Neuronal stem cell (in vitro differentiated cells): ENCODE measurements at regions not wholly inside any gene's neighbourhood (a gene's known extent, or its start where the extent isn't known, plus 50 kb on each side); places are given as distances from the start of the nearest gene placed in this dataset.

Source experiments
- DNase-seq: peaks from one replicate; pipeline ENCODE4 v3.0.0-alpha.2; 2013; ENCODE audit warnings: low spot score
- H2AFZ ChIP-seq: one replicate; pipeline ENCODE4 v1.6.1; 2013; ENCODE audit warnings: mild to moderate bottlenecking, low read length, inconsistent platforms
- H2AK5ac ChIP-seq: 2 replicates; pipeline ENCODE4 v1.6.1; 2013; ENCODE audit warnings: low read depth, mild to moderate bottlenecking, inconsistent platforms, low read length, moderate library complexity, mixed read lengths
- H2BK120ac ChIP-seq: 2 replicates; pipeline ENCODE4 v1.6.1; 2013; ENCODE audit warnings: low read depth, mild to moderate bottlenecking, inconsistent platforms, low read length, moderate library complexity, mixed read lengths
- H2BK12ac ChIP-seq: one replicate; pipeline ENCODE4 v1.6.1; 2013; ENCODE audit warnings: low read length, inconsistent platforms
- H2BK15ac ChIP-seq: 2 replicates; pipeline ENCODE4 v1.6.1; 2013; ENCODE audit warnings: mild to moderate bottlenecking, low read length, inconsistent platforms, mixed read lengths
- H2BK5ac ChIP-seq: one replicate; pipeline ENCODE4 v1.6.1; 2013; ENCODE audit warnings: inconsistent platforms, mild to moderate bottlenecking, low read length, moderate library complexity
- H3K14ac ChIP-seq: one replicate; pipeline ENCODE4 v1.6.1; 2013; ENCODE audit warnings: low read length, inconsistent platforms
- H3K18ac ChIP-seq: 2 replicates; pipeline ENCODE4 v1.6.1; 2013; ENCODE audit warnings: low read length, inconsistent platforms
- H3K23ac ChIP-seq: 2 replicates; pipeline ENCODE4 v1.6.1; 2013; ENCODE audit warnings: low read depth, mild to moderate bottlenecking, mixed read lengths, low read length, inconsistent platforms; ENCODE audit not compliant: poor library complexity
- H3K27ac ChIP-seq: replicated peaks from 3 replicates; pipeline ENCODE4 v1.5.1; 2013; ENCODE audit warnings: low read length, inconsistent platforms
- H3K27me3 ChIP-seq, 3 experiments: 2 replicates each; pipeline ENCODE4 v1.6.1; 2013; ENCODE audit warnings: low read length in 3 of 3, mild to moderate bottlenecking in 2 of 3, inconsistent platforms in 1 of 3, low read depth in 1 of 3, mixed read lengths in 1 of 3, moderate library complexity in 1 of 3; ENCODE audit not compliant: control insufficient read depth in 3 of 3, insufficient read depth in 3 of 3
- H3K36me3 ChIP-seq, 2 donors: replicated peaks in 1 of 2; 2 replicates each; pipeline ENCODE4 v1.6.1; 2013; ENCODE audit warnings: low read length in 2 of 2; ENCODE audit not compliant: control insufficient read depth in 2 of 2, insufficient read depth in 2 of 2
- H3K4ac ChIP-seq: 2 replicates; pipeline ENCODE4 v1.6.1; 2013; ENCODE audit warnings: inconsistent platforms, mild to moderate bottlenecking, low read length, moderate library complexity
- H3K4me1 ChIP-seq, 2 donors: 1 replicate in 1 of 2; 2 replicates in 1 of 2; pipeline ENCODE4 v1.6.1; 2013; ENCODE audit warnings: low read length in 2 of 2, low read depth in 1 of 2; ENCODE audit not compliant: control insufficient read depth in 2 of 2, insufficient read depth in 1 of 2
- H3K4me2 ChIP-seq: one replicate; pipeline ENCODE4 v1.6.1; 2013; ENCODE audit warnings: mild to moderate bottlenecking, low read length, inconsistent platforms; ENCODE audit not compliant: insufficient read depth, poor library complexity, severe bottlenecking
- H3K4me3 ChIP-seq, 2 donors: 2 replicates each; pipeline ENCODE4 v1.5.1; 2013; ENCODE audit warnings: low read length in 2 of 2, mild to moderate bottlenecking in 2 of 2, inconsistent platforms in 1 of 2, moderate library complexity in 1 of 2
- H3K79me1 ChIP-seq: one replicate; pipeline ENCODE4 v1.6.1; 2013; ENCODE audit warnings: low read depth, mild to moderate bottlenecking, inconsistent platforms, low read length, moderate library complexity
- H3K9ac ChIP-seq: one replicate; pipeline ENCODE4 v1.6.1; 2013; ENCODE audit warnings: mild to moderate bottlenecking, low read depth, low read length, inconsistent platforms; ENCODE audit not compliant: poor library complexity
- H3K9me3 ChIP-seq, 2 donors: replicated peaks in 1 of 2; 2 replicates each; pipeline versions ENCODE3 to v1.6.1; 2013; ENCODE audit warnings: low read length in 2 of 2, mild to moderate bottlenecking in 2 of 2, inconsistent platforms in 1 of 2, low read depth in 1 of 2, mixed read lengths in 1 of 2, moderate library complexity in 1 of 2; ENCODE audit not compliant: control insufficient read depth in 2 of 2, insufficient read depth in 1 of 2
- H4K8ac ChIP-seq: one replicate; pipeline ENCODE4 v1.6.1; 2013; ENCODE audit warnings: low read depth, mild to moderate bottlenecking, inconsistent platforms, low read length, moderate library complexity
- H4K91ac ChIP-seq: one replicate; pipeline ENCODE4 v1.6.1; 2013; ENCODE audit warnings: low read length, low read depth, mild to moderate bottlenecking, inconsistent platforms; ENCODE audit not compliant: poor library complexity
- WGBS, 2 donors: extraction: QIAGEN DNeasy Blood & Tissue Kit; methylation state at CpG; one replicate each; pipeline ENCODE4 v1.1.7; 2013; ENCODE audit warnings: missing lambda C conversion rate in 2 of 2, mixed read lengths in 1 of 2; ENCODE audit not compliant: insufficient read length in 2 of 2, insufficient replicate concordance in 1 of 2; ENCODE audit errors: extremely low coverage in 2 of 2; 5-methylcytosine and 5-hydroxymethylcytosine counted together

DNA sequence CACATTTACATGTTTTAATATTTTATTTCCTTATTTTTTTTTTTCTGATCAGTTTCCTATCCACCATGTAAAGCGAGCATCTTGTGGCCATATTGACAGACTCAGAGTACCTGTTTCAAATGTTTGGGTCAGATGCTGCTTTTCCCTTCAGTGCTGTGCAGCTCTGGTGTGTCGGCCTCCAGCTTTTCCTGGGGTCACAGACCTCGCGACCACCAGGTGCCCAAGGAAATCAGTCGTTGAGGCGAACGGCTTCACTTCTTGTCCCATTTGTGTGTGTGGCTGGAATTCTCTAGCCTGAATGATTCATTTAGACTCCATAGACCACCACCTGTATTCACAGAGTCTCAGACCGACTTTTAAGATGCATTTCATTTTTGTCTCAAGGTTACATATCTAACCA is 166.9 kb upstream of the SPRY4 start:
- Histone ChIP-seq H3K27me3 (peaks cover 0 to 6% (median 0%) of the 10 kb centered on the region in 3 experiments), H3K9me3 (no peaks in the 10 kb centered on the region), H3K23ac (no peak overlapping the region), H3K4me2 (no peak overlapping the region), H2AFZ (peak overlapping the region; percentile 95), H2AK5ac (no peak overlapping the region), H3K4me3 (no peak overlapping the region), H2BK120ac (no peak overlapping the region), H3K9ac (no peak overlapping the region), H3K79me1 (no peaks in the 10 kb centered on the region), H2BK5ac (no peak overlapping the region), H3K18ac (no peak overlapping the region), H2BK15ac (no peak overlapping the region), H3K14ac (no peak overlapping the region), H3K4me1 (peaks cover 12 to 15% of the 10 kb centered on the region in 2 donors), H4K8ac (no peak overlapping the region), H4K91ac (no peak overlapping the region), H3K36me3 (no peaks in the 10 kb centered on the region), H3K4ac (no peak overlapping the region), H2BK12ac (no peak overlapping the region), H3K27ac (peak overlapping the region; percentile 64)
- DNase-seq, result no peak
- WGBS, 2 donors, result no CpG with 5 or more reads among the region's 8 CpGs

DNA sequence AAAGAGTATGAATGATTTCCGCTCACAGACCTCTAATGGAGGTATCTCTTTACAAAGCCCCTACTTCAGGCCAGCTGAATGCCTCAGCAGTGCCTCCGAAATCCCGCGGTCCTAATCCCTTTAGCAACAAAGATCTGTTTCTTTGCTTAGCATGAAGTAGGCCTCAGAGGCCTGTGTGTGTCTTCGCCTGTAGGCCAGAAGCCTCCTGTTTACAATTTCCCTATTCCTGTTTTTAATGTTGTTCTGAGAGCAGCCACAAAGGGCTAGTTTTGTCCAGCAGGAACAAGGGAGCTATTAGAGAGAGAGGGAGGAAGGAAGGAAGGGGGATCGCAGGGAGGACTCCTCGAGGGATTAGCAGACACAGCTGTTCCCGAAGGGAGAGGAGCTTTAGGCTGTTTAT is 166.4 kb upstream of the SPRY4 start:
- no peak overlapping the region for H2BK5ac ChIP-seq
- WGBS, 2 donors, result no CpG with 5 or more reads among the region's 8 CpGs
- H2AFZ ChIP-seq, result peak overlapping the region; percentile 95
- no peak overlapping the region for H3K14ac ChIP-seq
- H3K18ac ChIP-seq, result no peak overlapping the region
- H2BK15ac ChIP-seq, result no peak overlapping the region
- H3K27me3 ChIP-seq, result peaks cover 0 to 6% (median 0%) of the 10 kb centered on the region in 3 experiments
- no peak overlapping the region for H2BK120ac ChIP-seq
- peak; percentile 80 for DNase-seq
- H3K4me1 ChIP-seq, result peaks cover 12 to 15% of the 10 kb centered on the region in 2 donors
- H3K23ac ChIP-seq, result no peak overlapping the region
- no peaks in the 10 kb centered on the region for H3K79me1 ChIP-seq
- H3K9me3 ChIP-seq, result no peaks in the 10 kb centered on the region
- no peak overlapping the region for H4K8ac ChIP-seq
- H3K9ac ChIP-seq, result no peak overlapping the region
- H4K91ac ChIP-seq, result no peak overlapping the region
- H3K27ac ChIP-seq, result peak overlapping the region; percentile 64
- no peak overlapping the region for H3K4me2 ChIP-seq
- no peaks in the 10 kb centered on the region for H3K36me3 ChIP-seq
- H2AK5ac ChIP-seq, result no peak overlapping the region
- no peak overlapping the region for H3K4ac ChIP-seq
- H2BK12ac ChIP-seq, result no peak overlapping the region
- no peak overlapping the region for H3K4me3 ChIP-seq

DNA sequence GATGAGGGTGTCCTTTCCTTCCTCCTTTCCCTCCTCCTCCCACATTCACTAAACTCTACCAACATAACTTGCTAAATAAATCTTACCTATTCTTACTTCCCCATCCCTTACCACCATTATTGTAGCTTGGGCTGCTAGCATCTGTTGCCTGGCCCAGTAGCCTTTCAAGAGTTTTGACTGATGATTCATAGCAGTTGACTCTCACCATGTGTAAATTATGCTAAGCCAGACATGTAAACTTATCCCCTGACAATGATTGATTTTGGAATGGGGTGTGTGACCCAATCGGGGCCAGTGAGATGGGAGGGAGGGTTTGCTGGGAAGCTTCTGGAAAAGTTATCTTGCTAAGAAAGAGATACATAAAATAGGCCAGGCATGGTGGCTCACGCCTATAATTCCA is 161.8 kb upstream of the SPRY4 start:
- no peak overlapping the region for H3K23ac ChIP-seq
- H4K91ac ChIP-seq, result no peak overlapping the region
- H3K4ac ChIP-seq, result no peak overlapping the region
- H2AFZ ChIP-seq, result no peak overlapping the region
- H3K14ac ChIP-seq, result no peak overlapping the region
- peaks cover 6 to 11% of the 10 kb centered on the region in 2 donors for H3K4me1 ChIP-seq
- no peak overlapping the region for H3K4me2 ChIP-seq
- no peak overlapping the region for H2BK15ac ChIP-seq
- H2BK120ac ChIP-seq, result no peak overlapping the region
- no peak overlapping the region for H2AK5ac ChIP-seq
- no peaks in the 10 kb centered on the region for H3K79me1 ChIP-seq
- peaks cover 0 to 4% (median 0%) of the 10 kb centered on the region in 3 experiments for H3K27me3 ChIP-seq
- no peak overlapping the region for H3K4me3 ChIP-seq
- H2BK5ac ChIP-seq, result no peak overlapping the region
- no peak overlapping the region for H3K27ac ChIP-seq
- DNase-seq, result no peak
- no peak overlapping the region for H3K9ac ChIP-seq
- H2BK12ac ChIP-seq, result no peak overlapping the region
- WGBS, 2 donors, result no CpG with 5 or more reads among the region's 2 CpGs
- H4K8ac ChIP-seq, result no peak overlapping the region
- peaks cover 2% of the 10 kb centered on the region in 2 donors for H3K9me3 ChIP-seq
- no peak overlapping the region for H3K18ac ChIP-seq
- no peaks in the 10 kb centered on the region for H3K36me3 ChIP-seq

DNA sequence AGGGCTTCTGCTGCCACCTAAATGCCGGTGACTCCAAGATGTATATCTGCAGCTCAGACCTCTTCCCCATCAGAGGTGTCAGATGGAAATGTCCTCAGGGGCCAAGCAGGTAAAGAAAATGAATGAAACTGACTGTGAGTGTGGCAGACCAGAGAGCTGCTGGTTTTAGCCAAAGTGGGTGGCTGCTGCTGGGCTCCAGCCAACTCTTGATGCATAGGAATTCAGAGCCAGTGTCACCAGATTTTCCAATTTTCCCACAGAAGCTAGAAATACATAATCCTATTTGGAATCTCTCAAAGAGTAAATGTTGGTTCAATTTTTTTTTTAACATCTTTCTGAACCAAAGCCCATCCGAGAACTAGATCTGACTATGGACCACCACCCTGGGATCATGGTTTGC is 161.2 kb upstream of the SPRY4 start:
- peaks cover 0 to 4% (median 0%) of the 10 kb centered on the region in 3 experiments for H3K27me3 ChIP-seq
- H2BK12ac ChIP-seq, result no peak overlapping the region
- H3K4me2 ChIP-seq, result no peak overlapping the region
- H3K9ac ChIP-seq, result no peak overlapping the region
- H2AK5ac ChIP-seq, result no peak overlapping the region
- no peak overlapping the region for H3K23ac ChIP-seq
- no peak overlapping the region for H3K4me3 ChIP-seq
- H3K27ac ChIP-seq, result no peak overlapping the region
- H3K4me1 ChIP-seq, result peaks cover 5 to 6% of the 10 kb centered on the region in 2 donors
- H3K18ac ChIP-seq, result no peak overlapping the region
- no peak overlapping the region for H2BK120ac ChIP-seq
- no peak overlapping the region for H2AFZ ChIP-seq
- H3K4ac ChIP-seq, result no peak overlapping the region
- H3K36me3 ChIP-seq, result no peaks in the 10 kb centered on the region
- no peak overlapping the region for H3K14ac ChIP-seq
- DNase-seq, result no peak
- H4K91ac ChIP-seq, result no peak overlapping the region
- H2BK5ac ChIP-seq, result no peak overlapping the region
- H2BK15ac ChIP-seq, result no peak overlapping the region
- H3K79me1 ChIP-seq, result no peaks in the 10 kb centered on the region
- no peak overlapping the region for H4K8ac ChIP-seq
- peaks cover 2% of the 10 kb centered on the region in 2 donors for H3K9me3 ChIP-seq
- WGBS, 2 donors, result no CpG with 5 or more reads among the region's 2 CpGs
